ENCODE measurements at regions not wholly inside any gene's neighbourhood (a gene's known extent, or its start where the extent isn't known, plus 50 kb on each side); places are given as distances from the start of the nearest gene placed in this dataset.
"Not testable (repeated sequence)": the region's sequence is repeated elsewhere in the genome, so short reads cannot be mapped to it uniquely, and the experiment has no call there.

- H3K4me1 ChIP-seq (ENCODE audit: control insufficient read depth in 1 of 2, extremely low read depth in 1 of 2, insufficient read depth in 2 of 2, low read length in 2 of 2); H3K27me3 Mint-ChIP-seq; H3K4me1 Mint-ChIP-seq; POLR2A ChIA-PET; H3K36me3 Mint-ChIP-seq; H3K27ac ChIP-seq (ENCODE audit: low read length); CTCF ChIA-PET; H3K27ac Mint-ChIP-seq; H3K27me3 ChIP-seq (replicated peaks in 1 of 2; ENCODE audit: control insufficient read depth in 2 of 2, extremely low read depth in 1 of 2, insufficient read depth in 2 of 2, low read length in 1 of 2); H3K9me3 ChIP-seq; DNase-seq; H3K4me3 Mint-ChIP-seq; H3K36me3 ChIP-seq (ENCODE audit: control insufficient read depth in 2 of 2, extremely low read depth in 1 of 2, insufficient read depth in 1 of 2, low read length in 1 of 2); ATAC-seq (replicated peaks in 1 of 4); H3K4me3 ChIP-seq (ENCODE audit: control insufficient read depth in 1 of 2, extremely low read depth in 1 of 2, low read length in 1 of 2): not testable (repeated sequence)
- H3K9me3 Mint-ChIP-seq: peaks cover 4 to 19% (median 17%) of the 10 kb centered on the region in 3 donors
- WGBS (ENCODE audit: insufficient coverage): no CpG with 5 or more reads among the region's 2 CpGs
Measured at GRCh38 chr19:28538579-28538978, 674.4 kb downstream of the UQCRFS1 start.

- Mint-ChIP-seq H3K4me1 (no peaks in the 10 kb centered on the region), H3K4me3 (no peak overlapping the region), H3K27ac (no peak overlapping the region), H3K36me3 (no peaks in the 10 kb centered on the region), H3K27me3 (no peaks in the 10 kb centered on the region), H3K9me3 (peaks cover 4 to 19% (median 17%) of the 10 kb centered on the region in 3 donors)
- DNase-seq (no peak), ATAC-seq (replicated peaks in 1 of 4) (no peak)
- ChIA-PET POLR2A (no interaction called here), CTCF (no interaction called here)
- no peaks in the 10 kb centered on the region for H3K27me3 ChIP-seq (replicated peaks in 1 of 2; ENCODE audit: control insufficient read depth in 2 of 2, extremely low read depth in 1 of 2, insufficient read depth in 2 of 2, low read length in 1 of 2)
- H3K27ac ChIP-seq (ENCODE audit: low read length): no peak overlapping the region
- no peaks in the 10 kb centered on the region for H3K4me1 ChIP-seq (ENCODE audit: control insufficient read depth in 1 of 2, extremely low read depth in 1 of 2, insufficient read depth in 2 of 2, low read length in 2 of 2)
- H3K36me3 ChIP-seq (ENCODE audit: control insufficient read depth in 2 of 2, extremely low read depth in 1 of 2, insufficient read depth in 1 of 2, low read length in 1 of 2): no peaks in the 10 kb centered on the region
- WGBS (ENCODE audit: insufficient coverage): no CpG with 5 or more reads among the region's 2 CpGs
- H3K9me3 ChIP-seq: peaks cover 7% of the 10 kb centered on the region
- no peak overlapping the region for H3K4me3 ChIP-seq (ENCODE audit: control insufficient read depth in 1 of 2, extremely low read depth in 1 of 2, low read length in 1 of 2)
Measured at GRCh38 chr19:28537896-28538295, 675.1 kb downstream of the UQCRFS1 start.

DNA sequence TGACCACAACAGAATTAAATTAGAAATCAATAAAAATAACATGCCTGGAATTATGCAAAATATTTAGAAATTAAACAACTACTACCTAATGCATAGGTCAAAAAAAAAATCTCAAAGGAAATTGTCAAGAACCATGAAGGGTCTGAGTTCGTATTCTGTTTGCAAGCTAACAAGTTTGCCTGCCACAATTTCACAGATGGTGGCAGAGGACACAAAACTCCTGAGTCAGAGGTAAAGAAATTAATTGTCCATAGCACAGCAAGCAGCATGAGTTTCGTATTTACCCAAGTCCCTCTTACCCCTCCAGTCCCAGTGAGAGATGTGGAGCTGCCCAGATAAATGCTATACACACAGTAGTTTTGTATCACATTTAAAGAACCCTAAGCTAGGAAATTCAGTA is 675.9 kb downstream of the UQCRFS1 start:
- POLR2A ChIA-PET: no interaction called here
- peaks cover 7% of the 10 kb centered on the region for H3K9me3 ChIP-seq
- no peak for DNase-seq
- Mint-ChIP-seq H3K4me1 (no peaks in the 10 kb centered on the region), H3K36me3 (no peaks in the 10 kb centered on the region), H3K27me3 (no peaks in the 10 kb centered on the region), H3K27ac (no peak overlapping the region), H3K9me3 (peaks cover 4 to 24% (median 23%) of the 10 kb centered on the region in 3 donors), H3K4me3 (no peak overlapping the region)
- no peaks in the 10 kb centered on the region for H3K4me1 ChIP-seq (ENCODE audit: control insufficient read depth in 1 of 2, extremely low read depth in 1 of 2, insufficient read depth in 2 of 2, low read length in 2 of 2)
- H3K36me3 ChIP-seq (ENCODE audit: control insufficient read depth in 2 of 2, extremely low read depth in 1 of 2, insufficient read depth in 1 of 2, low read length in 1 of 2): no peaks in the 10 kb centered on the region
- H3K4me3 ChIP-seq (ENCODE audit: control insufficient read depth in 1 of 2, extremely low read depth in 1 of 2, low read length in 1 of 2): no peak overlapping the region
- H3K27ac ChIP-seq (ENCODE audit: low read length): no peak overlapping the region
- no peaks in the 10 kb centered on the region for H3K27me3 ChIP-seq (replicated peaks in 1 of 2; ENCODE audit: control insufficient read depth in 2 of 2, extremely low read depth in 1 of 2, insufficient read depth in 2 of 2, low read length in 1 of 2)
- no peak for ATAC-seq (replicated peaks in 1 of 4)
- WGBS (ENCODE audit: insufficient coverage): 58% methylated on average over 2 of the region's 2 CpGs
- CTCF ChIA-PET: no interaction called here

DNA sequence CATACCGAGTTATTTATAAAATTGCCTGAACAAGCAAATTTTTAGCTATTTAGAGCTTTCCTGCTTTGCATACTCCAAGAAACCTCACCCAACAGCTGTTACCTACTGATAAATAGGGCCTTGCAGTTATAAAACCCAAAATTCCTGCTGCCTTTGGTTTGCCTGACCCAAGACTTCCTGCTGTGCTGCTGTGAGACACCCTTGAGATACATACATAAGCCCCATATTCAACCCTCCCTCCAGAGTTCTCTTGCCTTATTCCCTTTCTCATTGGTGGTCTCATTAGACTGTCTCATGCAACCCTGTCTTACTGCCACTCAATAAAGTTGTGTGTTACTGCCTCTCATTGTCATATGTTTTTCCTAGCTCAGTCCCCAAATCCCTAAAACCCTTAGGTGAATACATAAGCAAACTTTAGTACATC is 677.6 kb downstream of the UQCRFS1 start:
- H3K9me3 ChIP-seq: peaks cover 7% of the 10 kb centered on the region
- no peaks in the 10 kb centered on the region for H3K27me3 Mint-ChIP-seq
- H3K36me3 ChIP-seq (ENCODE audit: control insufficient read depth in 2 of 2, extremely low read depth in 1 of 2, insufficient read depth in 1 of 2, low read length in 1 of 2): no peaks in the 10 kb centered on the region
- CTCF ChIA-PET: no interaction called here
- no peaks in the 10 kb centered on the region for H3K27me3 ChIP-seq (replicated peaks in 1 of 2; ENCODE audit: control insufficient read depth in 2 of 2, extremely low read depth in 1 of 2, insufficient read depth in 2 of 2, low read length in 1 of 2)
- H3K9me3 Mint-ChIP-seq: peaks cover 4 to 28% (median 23%) of the 10 kb centered on the region in 3 donors
- no peaks in the 10 kb centered on the region for H3K4me1 ChIP-seq (ENCODE audit: control insufficient read depth in 1 of 2, extremely low read depth in 1 of 2, insufficient read depth in 2 of 2, low read length in 2 of 2)
- POLR2A ChIA-PET: no interaction called here
- no peak overlapping the region for H3K27ac ChIP-seq (ENCODE audit: low read length)
- WGBS (ENCODE audit: insufficient coverage): 38% methylated on average over 1 of the region's 1 CpG
- no peaks in the 10 kb centered on the region for H3K4me1 Mint-ChIP-seq
- H3K36me3 Mint-ChIP-seq: no peaks in the 10 kb centered on the region
- no peak overlapping the region for H3K27ac Mint-ChIP-seq
- no peak overlapping the region for H3K4me3 ChIP-seq (ENCODE audit: control insufficient read depth in 1 of 2, extremely low read depth in 1 of 2, low read length in 1 of 2)
- no peak overlapping the region for H3K4me3 Mint-ChIP-seq
- DNase-seq: no peak
- ATAC-seq (replicated peaks in 1 of 4): no peak

GRCh38 chr19:28534766-28535351 is 678.1 kb downstream of the UQCRFS1 start:
- H3K9me3 Mint-ChIP-seq: peaks cover 4 to 28% (median 23%) of the 10 kb centered on the region in 3 donors
- no peak overlapping the region for H3K27ac ChIP-seq (ENCODE audit: low read length)
- CTCF ChIA-PET: no interaction called here

GRCh38 chr19:28532765-28533341 is 680.1 kb downstream of the UQCRFS1 start:
- no peaks in the 10 kb centered on the region for H3K27me3 Mint-ChIP-seq

More at GRCh38 chr19:28534766-28535351, 678.1 kb downstream of the UQCRFS1 start:
- DNase-seq (no peak), ATAC-seq (replicated peaks in 1 of 4) (no peak)
- Histone ChIP-seq H3K36me3 (ENCODE audit: control insufficient read depth in 2 of 2, extremely low read depth in 1 of 2, insufficient read depth in 1 of 2, low read length in 1 of 2) (no peaks in the 10 kb centered on the region), H3K9me3 (peaks cover 7% of the 10 kb centered on the region), H3K4me1 (ENCODE audit: control insufficient read depth in 1 of 2, extremely low read depth in 1 of 2, insufficient read depth in 2 of 2, low read length in 2 of 2) (no peaks in the 10 kb centered on the region), H3K27me3 (replicated peaks in 1 of 2; ENCODE audit: control insufficient read depth in 2 of 2, extremely low read depth in 1 of 2, insufficient read depth in 2 of 2, low read length in 1 of 2) (no peaks in the 10 kb centered on the region), H3K4me3 (ENCODE audit: control insufficient read depth in 1 of 2, extremely low read depth in 1 of 2, low read length in 1 of 2) (no peak overlapping the region)
- H3K27me3 Mint-ChIP-seq: no peaks in the 10 kb centered on the region
- WGBS (ENCODE audit: insufficient coverage): no CpG with 5 or more reads among the region's 3 CpGs
- H3K4me1 Mint-ChIP-seq: no peaks in the 10 kb centered on the region
- H3K4me3 Mint-ChIP-seq: no peak overlapping the region
- H3K27ac Mint-ChIP-seq: no peak overlapping the region
- POLR2A ChIA-PET: no interaction called here
- no peaks in the 10 kb centered on the region for H3K36me3 Mint-ChIP-seq

More at GRCh38 chr19:28532765-28533341, 680.1 kb downstream of the UQCRFS1 start:
- no peaks in the 10 kb centered on the region for H3K4me1 ChIP-seq (ENCODE audit: control insufficient read depth in 1 of 2, extremely low read depth in 1 of 2, insufficient read depth in 2 of 2, low read length in 2 of 2)
- H3K36me3 ChIP-seq (ENCODE audit: control insufficient read depth in 2 of 2, extremely low read depth in 1 of 2, insufficient read depth in 1 of 2, low read length in 1 of 2): no peaks in the 10 kb centered on the region
- Mint-ChIP-seq H3K9me3 (peaks cover 4 to 27% (median 19%) of the 10 kb centered on the region in 3 donors), H3K27ac (no peak overlapping the region), H3K36me3 (no peaks in the 10 kb centered on the region), H3K4me1 (no peaks in the 10 kb centered on the region), H3K4me3 (no peak overlapping the region)
- H3K27ac ChIP-seq (ENCODE audit: low read length): no peak overlapping the region
- peaks cover 7% of the 10 kb centered on the region for H3K9me3 ChIP-seq
- ATAC-seq (replicated peaks in 1 of 4) (no peak), DNase-seq (no peak)
- H3K27me3 ChIP-seq (replicated peaks in 1 of 2; ENCODE audit: control insufficient read depth in 2 of 2, extremely low read depth in 1 of 2, insufficient read depth in 2 of 2, low read length in 1 of 2): no peaks in the 10 kb centered on the region
- POLR2A ChIA-PET: no interaction called here
- WGBS (ENCODE audit: insufficient coverage): 86% methylated on average over 1 of the region's 3 CpGs
- CTCF ChIA-PET: no interaction called here
- no peak overlapping the region for H3K4me3 ChIP-seq (ENCODE audit: control insufficient read depth in 1 of 2, extremely low read depth in 1 of 2, low read length in 1 of 2)
